ENCODE measurements at regions not wholly inside any gene's neighbourhood (a gene's known extent, or its start where the extent isn't known, plus 50 kb on each side); places are given as distances from the start of the nearest gene placed in this dataset.

DNA sequence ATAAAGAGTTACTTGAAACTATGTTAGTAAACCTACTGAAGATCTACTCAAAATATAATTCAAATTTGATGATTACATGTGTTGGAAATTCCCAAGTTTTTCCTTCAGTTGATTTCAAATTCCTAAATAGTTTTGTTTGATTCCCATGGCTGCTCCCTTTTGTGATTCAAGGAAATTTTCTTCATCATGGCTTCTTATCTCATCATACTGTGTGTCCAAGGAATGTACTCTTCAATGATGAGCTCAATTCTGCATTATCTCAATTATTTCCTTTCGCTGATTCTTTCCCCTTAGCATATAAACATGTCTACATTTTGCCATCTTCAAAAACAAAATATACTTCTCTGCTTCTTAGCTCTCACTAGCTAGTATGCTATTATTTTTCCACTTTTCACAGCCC lies 460.4 kb upstream of the NAALADL2 start:
- no peaks in the 10 kb centered on the region for H3K27me3 ChIP-seq (replicated peaks; ENCODE audit: insufficient read depth, low read depth, low read length, poor library complexity)
- no peaks in the 10 kb centered on the region for H3K4me1 ChIP-seq (ENCODE audit: insufficient read depth, low read length, poor library complexity, severe bottlenecking)
- intact Hi-C loops (cut with micrococcal nuclease; ENCODE audit: unreplicated experiment) = no loop called here
- no peaks in the 10 kb centered on the region for H3K36me3 ChIP-seq (ENCODE audit: insufficient read depth, low read length, poor library complexity, severe bottlenecking)
- CTCF ChIA-PET = no interaction called here
- no peak for TF ChIP-seq EZH2 (IDR thresholded peaks at IDR 0.05; ENCODE audit: borderline replicate concordance, low read depth, low read length, poor library complexity, severe bottlenecking)
- TF ChIP-seq, protein P1, sequence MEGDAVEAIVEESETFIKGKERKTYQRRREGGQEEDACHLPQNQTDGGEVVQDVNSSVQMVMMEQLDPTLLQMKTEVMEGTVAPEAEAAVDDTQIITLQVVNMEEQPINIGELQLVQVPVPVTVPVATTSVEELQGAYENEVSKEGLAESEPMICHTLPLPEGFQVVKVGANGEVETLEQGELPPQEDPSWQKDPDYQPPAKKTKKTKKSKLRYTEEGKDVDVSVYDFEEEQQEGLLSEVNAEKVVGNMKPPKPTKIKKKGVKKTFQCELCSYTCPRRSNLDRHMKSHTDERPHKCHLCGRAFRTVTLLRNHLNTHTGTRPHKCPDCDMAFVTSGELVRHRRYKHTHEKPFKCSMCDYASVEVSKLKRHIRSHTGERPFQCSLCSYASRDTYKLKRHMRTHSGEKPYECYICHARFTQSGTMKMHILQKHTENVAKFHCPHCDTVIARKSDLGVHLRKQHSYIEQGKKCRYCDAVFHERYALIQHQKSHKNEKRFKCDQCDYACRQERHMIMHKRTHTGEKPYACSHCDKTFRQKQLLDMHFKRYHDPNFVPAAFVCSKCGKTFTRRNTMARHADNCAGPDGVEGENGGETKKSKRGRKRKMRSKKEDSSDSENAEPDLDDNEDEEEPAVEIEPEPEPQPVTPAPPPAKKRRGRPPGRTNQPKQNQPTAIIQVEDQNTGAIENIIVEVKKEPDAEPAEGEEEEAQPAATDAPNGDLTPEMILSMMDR (conservative IDR thresholded peaks at IDR 0.05; ENCODE audit: low read depth, low read length) = no peak
- no peaks in the 10 kb centered on the region for H3K9me3 ChIP-seq (ENCODE audit: low read depth, low read length, poor library complexity, severe bottlenecking)
- no peak overlapping the region for H3K4me3 ChIP-seq (ENCODE audit: low read depth, low read length, poor library complexity, severe bottlenecking)
- H3K27ac ChIP-seq (ENCODE audit: low read depth, low read length, poor library complexity, severe bottlenecking) = no peak overlapping the region
- no peak for DNase-seq (ENCODE audit: low spot score)
- POLR2A ChIA-PET (ENCODE audit: low non-redundant PET) = no interaction called here
- BruUV-seq (replicated peaks) = no TSS peak

- H3K27me3 ChIP-seq (replicated peaks; ENCODE audit: insufficient read depth, low read depth, low read length, poor library complexity) = no peaks in the 10 kb centered on the region
- H3K9me3 ChIP-seq (ENCODE audit: low read depth, low read length, poor library complexity, severe bottlenecking) = no peaks in the 10 kb centered on the region
- no peak for DNase-seq (ENCODE audit: low spot score)
- no peaks in the 10 kb centered on the region for H3K36me3 ChIP-seq (ENCODE audit: insufficient read depth, low read length, poor library complexity, severe bottlenecking)
- ChIA-PET POLR2A (ENCODE audit: low non-redundant PET) (no interaction called here), CTCF (interaction anchor here (0.7 kb wide), 2 partner anchors 543 to 680 kb away, joined by 9 to 10 read pairs; no protein-coding TSS in a partner anchor)
- no peak for TF ChIP-seq EZH2 (IDR thresholded peaks at IDR 0.05; ENCODE audit: borderline replicate concordance, low read depth, low read length, poor library complexity, severe bottlenecking)
- TF ChIP-seq, protein P1 (conservative IDR thresholded peaks at IDR 0.05; ENCODE audit: low read depth, low read length) = no peak
- no peak overlapping the region for H3K27ac ChIP-seq (ENCODE audit: low read depth, low read length, poor library complexity, severe bottlenecking)
- no TSS peak for BruUV-seq (replicated peaks)
- no peaks in the 10 kb centered on the region for H3K4me1 ChIP-seq (ENCODE audit: insufficient read depth, low read length, poor library complexity, severe bottlenecking)
- no peak overlapping the region for H3K4me3 ChIP-seq (ENCODE audit: low read depth, low read length, poor library complexity, severe bottlenecking)
- intact Hi-C loops (cut with micrococcal nuclease; ENCODE audit: unreplicated experiment) = no loop called here
Observed at GRCh38 chr3:174403831-174404230, 455.3 kb upstream of the NAALADL2 start.

DNA sequence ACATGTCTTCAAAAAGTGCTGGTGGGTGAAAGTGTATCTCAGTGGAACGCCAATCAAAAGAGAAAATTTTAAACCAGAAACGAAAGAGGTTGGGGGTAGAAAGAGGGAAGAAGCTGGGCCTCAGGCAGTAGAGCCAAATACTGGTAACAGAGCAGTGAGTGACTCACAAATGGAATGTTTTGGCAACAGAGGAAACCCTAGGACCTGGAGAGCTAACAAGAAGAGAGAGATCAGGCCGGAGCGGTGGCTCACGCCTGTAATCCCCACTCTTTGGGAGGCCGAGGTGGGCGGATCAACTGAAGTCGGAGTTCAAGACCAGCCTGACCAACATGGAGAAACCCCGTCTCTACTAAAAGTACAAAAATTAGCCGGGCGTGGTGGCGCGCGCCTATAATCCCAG lies 450.8 kb upstream of the NAALADL2 start:
- ChIA-PET CTCF (no interaction called here), POLR2A (ENCODE audit: low non-redundant PET) (no interaction called here)
- Histone ChIP-seq H3K27me3 (replicated peaks; ENCODE audit: insufficient read depth, low read depth, low read length, poor library complexity) (no peaks in the 10 kb centered on the region), H3K4me3 (ENCODE audit: low read depth, low read length, poor library complexity, severe bottlenecking) (no peak overlapping the region), H3K36me3 (ENCODE audit: insufficient read depth, low read length, poor library complexity, severe bottlenecking) (no peaks in the 10 kb centered on the region), H3K4me1 (ENCODE audit: insufficient read depth, low read length, poor library complexity, severe bottlenecking) (no peaks in the 10 kb centered on the region), H3K27ac (ENCODE audit: low read depth, low read length, poor library complexity, severe bottlenecking) (no peak overlapping the region), H3K9me3 (ENCODE audit: low read depth, low read length, poor library complexity, severe bottlenecking) (no peaks in the 10 kb centered on the region)
- TF ChIP-seq EZH2 (IDR thresholded peaks at IDR 0.05; ENCODE audit: borderline replicate concordance, low read depth, low read length, poor library complexity, severe bottlenecking) = no peak
- intact Hi-C loops (cut with micrococcal nuclease; ENCODE audit: unreplicated experiment) = no loop called here
- no TSS peak for BruUV-seq (replicated peaks)
- DNase-seq (ENCODE audit: low spot score) = no peak

DNA sequence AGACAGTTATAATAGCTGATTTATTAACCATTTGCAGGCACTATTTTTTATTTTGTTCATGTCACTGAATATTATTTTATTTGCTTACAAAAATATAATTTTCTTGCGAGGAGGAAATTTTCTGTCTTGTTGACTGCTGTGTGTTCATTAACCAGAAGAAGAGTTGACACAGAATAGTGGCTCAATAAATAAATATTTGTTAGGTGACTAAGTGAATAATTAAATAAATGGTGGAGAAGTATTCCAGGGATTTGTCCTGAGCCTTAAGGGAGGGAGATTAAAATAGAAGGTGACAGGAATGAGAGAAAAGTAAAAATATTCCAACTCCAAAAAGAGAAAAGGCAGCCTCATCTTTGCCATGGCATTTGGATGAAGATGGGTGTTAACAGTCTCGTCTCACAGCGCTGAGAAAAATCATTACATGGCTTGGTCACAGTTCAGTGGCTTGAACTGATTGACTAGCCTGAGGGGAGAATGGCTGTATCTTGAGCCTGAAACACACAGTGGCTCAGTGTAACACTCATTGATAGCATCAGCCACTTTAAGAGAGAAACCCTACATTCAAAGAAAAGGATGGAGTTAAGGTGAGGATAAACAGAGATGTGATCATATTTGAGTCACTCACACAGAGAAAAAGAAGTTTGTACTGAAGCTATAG lies 449.9 kb upstream of the NAALADL2 start:
- Histone ChIP-seq H3K9me3 (ENCODE audit: low read depth, low read length, poor library complexity, severe bottlenecking) (no peaks in the 10 kb centered on the region), H3K36me3 (ENCODE audit: insufficient read depth, low read length, poor library complexity, severe bottlenecking) (no peaks in the 10 kb centered on the region), H3K4me1 (ENCODE audit: insufficient read depth, low read length, poor library complexity, severe bottlenecking) (no peaks in the 10 kb centered on the region), H3K4me3 (ENCODE audit: low read depth, low read length, poor library complexity, severe bottlenecking) (no peak overlapping the region), H3K27me3 (replicated peaks; ENCODE audit: insufficient read depth, low read depth, low read length, poor library complexity) (no peaks in the 10 kb centered on the region), H3K27ac (ENCODE audit: low read depth, low read length, poor library complexity, severe bottlenecking) (no peak overlapping the region)
- TF ChIP-seq, protein P1 (conservative IDR thresholded peaks at IDR 0.05; ENCODE audit: low read depth, low read length) = no peak
- no peak for TF ChIP-seq EZH2 (IDR thresholded peaks at IDR 0.05; ENCODE audit: borderline replicate concordance, low read depth, low read length, poor library complexity, severe bottlenecking)
- intact Hi-C loops (cut with micrococcal nuclease; ENCODE audit: unreplicated experiment) = no loop called here
- POLR2A ChIA-PET (ENCODE audit: low non-redundant PET) = no interaction called here
- DNase-seq (ENCODE audit: low spot score) = no peak
- CTCF ChIA-PET = no interaction called here
- BruUV-seq (replicated peaks) = no TSS peak

Measured in A673 (cell line).